ENCODE measurements at regions not wholly inside any gene's neighbourhood (a gene's known extent, or its start where the extent isn't known, plus 50 kb on each side); places are given as distances from the start of the nearest gene placed in this dataset.

DNA sequence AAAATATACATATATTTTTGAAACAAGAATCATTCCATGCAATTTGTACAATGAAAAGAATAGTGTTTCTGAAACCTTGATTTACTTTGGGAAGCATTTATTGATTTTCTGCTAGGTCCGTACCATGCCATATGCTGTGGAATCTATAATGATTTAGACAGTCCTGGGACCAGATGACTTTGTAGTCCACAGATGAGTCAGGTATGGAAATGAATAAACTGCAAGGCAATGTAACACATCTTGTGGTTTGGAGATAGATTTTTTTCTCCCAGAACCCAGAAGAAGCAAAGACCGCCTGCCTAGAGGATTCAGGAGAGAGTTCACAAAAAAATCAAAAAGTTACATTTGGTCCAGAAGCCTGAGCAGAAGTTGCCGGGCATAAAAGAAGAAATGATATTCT, 190.4 kb downstream of the GPR37 start:
- no peaks in the 10 kb centered on the region for H3K36me3 ChIP-seq (ENCODE audit: control insufficient read depth, insufficient read depth, low read length)
- DNase-seq, result no peak
- no peaks in the 10 kb centered on the region for H3K27me3 ChIP-seq (ENCODE audit: control insufficient read depth, insufficient read depth, low read length)
- no peaks in the 10 kb centered on the region for H3K9me3 ChIP-seq (ENCODE audit: control insufficient read depth, low read depth, low read length)
- H3K4me3 ChIP-seq (ENCODE audit: low read length), result no peak overlapping the region
- H3K4me1 ChIP-seq (ENCODE audit: control insufficient read depth, insufficient read depth, low read length), result no peaks in the 10 kb centered on the region
- 100% methylated on average over 1 of the region's 3 CpGs for whole genome bisulfite sequencing (ENCODE audit: insufficient coverage, low lambda C conversion rate)
- no peak overlapping the region for H3K27ac ChIP-seq (ENCODE audit: low read length)

DNA sequence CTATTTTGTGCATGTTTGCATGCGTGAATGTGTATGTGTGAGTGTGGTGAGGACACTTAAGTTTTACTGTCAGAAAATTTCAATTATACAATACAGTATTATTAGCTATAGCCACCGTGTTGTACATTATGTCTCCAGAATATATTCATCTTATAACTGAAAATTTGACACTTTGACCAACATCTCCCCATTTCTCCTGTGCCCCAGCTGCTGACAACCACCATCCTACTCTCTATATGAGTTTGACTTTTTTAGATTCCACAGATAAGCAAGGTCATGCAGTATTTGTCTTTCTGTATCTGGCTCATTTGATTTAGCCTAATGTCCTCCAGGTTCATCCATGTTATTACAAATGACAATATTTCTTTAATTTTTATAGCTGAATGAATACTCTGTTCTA, 195.0 kb downstream of the GPR37 start:
- H3K27me3 ChIP-seq (ENCODE audit: control insufficient read depth, insufficient read depth, low read length), result no peaks in the 10 kb centered on the region
- no peaks in the 10 kb centered on the region for H3K9me3 ChIP-seq (ENCODE audit: control insufficient read depth, low read depth, low read length)
- H3K4me1 ChIP-seq (ENCODE audit: control insufficient read depth, insufficient read depth, low read length), result no peaks in the 10 kb centered on the region
- no peak overlapping the region for H3K4me3 ChIP-seq (ENCODE audit: low read length)
- H3K27ac ChIP-seq (ENCODE audit: low read length), result no peak overlapping the region
- no peaks in the 10 kb centered on the region for H3K36me3 ChIP-seq (ENCODE audit: control insufficient read depth, insufficient read depth, low read length)
- DNase-seq, result no peak
- no CpG with 5 or more reads among the region's 2 CpGs for WGBS (ENCODE audit: insufficient coverage, low lambda C conversion rate)

DNA sequence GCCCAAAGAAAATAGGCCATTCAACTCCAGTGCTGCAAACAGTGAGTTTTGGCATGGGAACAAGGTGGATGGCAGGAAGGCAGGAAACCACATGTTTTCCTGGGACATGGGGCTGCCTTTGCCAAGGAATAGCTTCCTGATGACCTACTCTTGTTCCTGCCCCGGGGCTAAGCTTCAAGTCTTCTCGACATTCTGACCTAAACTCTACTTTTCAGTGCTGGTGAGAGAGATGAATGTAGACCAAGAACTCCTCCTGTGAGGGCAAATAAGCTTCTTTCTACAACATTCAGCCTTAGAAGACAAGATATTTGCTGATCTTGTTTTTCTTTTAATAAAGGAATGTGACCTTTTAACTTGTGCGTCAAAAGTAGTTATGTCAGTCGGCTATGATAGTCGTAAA, 199.0 kb downstream of the GPR37 start:
- no peaks in the 10 kb centered on the region for H3K27me3 ChIP-seq (ENCODE audit: control insufficient read depth, insufficient read depth, low read length)
- no peak for DNase-seq
- no peaks in the 10 kb centered on the region for H3K4me1 ChIP-seq (ENCODE audit: control insufficient read depth, insufficient read depth, low read length)
- no peak overlapping the region for H3K4me3 ChIP-seq (ENCODE audit: low read length)
- H3K27ac ChIP-seq (ENCODE audit: low read length), result no peak overlapping the region
- H3K9me3 ChIP-seq (ENCODE audit: control insufficient read depth, low read depth, low read length), result no peaks in the 10 kb centered on the region
- no peaks in the 10 kb centered on the region for H3K36me3 ChIP-seq (ENCODE audit: control insufficient read depth, insufficient read depth, low read length)
- 17% methylated on average over 2 of the region's 5 CpGs for WGBS (ENCODE audit: insufficient coverage, low lambda C conversion rate)

DNA sequence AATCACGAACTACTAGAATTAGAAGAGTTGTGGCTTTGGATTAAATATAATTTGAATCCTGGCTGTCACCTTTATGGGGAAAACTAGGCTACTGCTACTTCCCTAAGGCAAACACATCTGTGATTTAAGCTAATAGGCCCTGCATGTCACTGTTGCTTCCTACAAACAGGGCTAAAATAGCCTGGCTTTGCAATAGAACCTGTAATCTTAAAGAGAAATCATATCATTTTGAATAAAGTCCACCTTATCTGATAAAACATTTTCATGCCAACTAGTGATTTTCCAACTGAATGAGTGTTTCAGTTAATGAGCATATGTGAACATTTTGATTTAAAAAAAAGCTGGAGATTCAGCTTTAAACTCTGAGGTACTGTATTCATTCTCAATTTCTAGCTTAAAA, 208.0 kb downstream of the GPR37 start:
- H3K4me3 ChIP-seq (ENCODE audit: low read length), result no peak overlapping the region
- no peaks in the 10 kb centered on the region for H3K27me3 ChIP-seq (ENCODE audit: control insufficient read depth, insufficient read depth, low read length)
- 100% methylated on average over 1 of the region's 1 CpG for WGBS (ENCODE audit: insufficient coverage, low lambda C conversion rate)
- no peak overlapping the region for H3K27ac ChIP-seq (ENCODE audit: low read length)
- no peaks in the 10 kb centered on the region for H3K4me1 ChIP-seq (ENCODE audit: control insufficient read depth, insufficient read depth, low read length)
- H3K9me3 ChIP-seq (ENCODE audit: control insufficient read depth, low read depth, low read length), result no peaks in the 10 kb centered on the region
- no peak for DNase-seq
- H3K36me3 ChIP-seq (ENCODE audit: control insufficient read depth, insufficient read depth, low read length), result no peaks in the 10 kb centered on the region

DNA sequence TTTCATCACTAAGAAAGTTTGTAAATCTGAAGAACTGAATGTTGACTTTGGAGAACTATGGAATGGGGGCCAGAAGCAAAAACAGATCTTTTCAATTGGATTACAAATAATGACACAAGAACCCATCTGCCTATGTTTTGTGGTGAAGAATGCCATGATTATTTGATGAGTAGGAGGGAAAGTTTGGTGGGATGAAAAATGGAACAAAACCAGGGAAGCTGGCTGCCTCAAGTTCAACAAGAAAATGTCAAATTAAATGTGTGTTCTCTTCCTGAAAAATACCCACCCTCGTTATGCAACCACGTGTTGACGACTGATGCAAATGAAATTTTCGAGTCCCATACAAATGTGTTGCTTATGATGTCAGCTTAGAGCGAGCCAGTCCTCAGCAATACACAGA, 208.5 kb downstream of the GPR37 start:
- Histone ChIP-seq H3K27me3 (ENCODE audit: control insufficient read depth, insufficient read depth, low read length) (no peaks in the 10 kb centered on the region), H3K36me3 (ENCODE audit: control insufficient read depth, insufficient read depth, low read length) (no peaks in the 10 kb centered on the region), H3K4me1 (ENCODE audit: control insufficient read depth, insufficient read depth, low read length) (no peaks in the 10 kb centered on the region), H3K9me3 (ENCODE audit: control insufficient read depth, low read depth, low read length) (no peaks in the 10 kb centered on the region), H3K4me3 (ENCODE audit: low read length) (no peak overlapping the region), H3K27ac (ENCODE audit: low read length) (no peak overlapping the region)
- DNase-seq, result no peak
- 82% methylated on average over 4 of the region's 5 CpGs for WGBS (ENCODE audit: insufficient coverage, low lambda C conversion rate)

DNA sequence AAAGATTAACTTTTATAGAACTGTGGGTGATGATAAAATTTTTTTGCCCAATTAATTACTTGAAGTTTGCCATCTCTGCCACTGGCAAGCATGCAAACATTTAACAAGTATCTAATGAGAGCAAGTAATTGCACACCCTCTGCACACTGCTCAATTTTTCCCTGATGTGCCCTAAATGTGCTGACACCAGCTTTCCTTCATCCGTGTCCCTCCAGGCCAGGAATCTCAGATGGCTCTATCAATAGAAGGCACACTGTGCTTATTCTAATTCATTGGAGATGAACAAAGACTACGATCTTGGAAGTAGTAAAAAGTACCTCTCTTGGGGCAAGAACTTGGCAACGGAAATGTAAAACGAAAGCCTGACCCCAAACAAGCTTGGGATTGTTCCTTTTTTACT, 212.1 kb downstream of the GPR37 start:
- no peaks in the 10 kb centered on the region for H3K27me3 ChIP-seq (ENCODE audit: control insufficient read depth, insufficient read depth, low read length)
- H3K27ac ChIP-seq (ENCODE audit: low read length), result no peak overlapping the region
- H3K4me3 ChIP-seq (ENCODE audit: low read length), result no peak overlapping the region
- DNase-seq, result no peak
- H3K4me1 ChIP-seq (ENCODE audit: control insufficient read depth, insufficient read depth, low read length), result no peaks in the 10 kb centered on the region
- WGBS (ENCODE audit: insufficient coverage, low lambda C conversion rate), result 94% methylated on average over 3 of the region's 4 CpGs
- no peaks in the 10 kb centered on the region for H3K9me3 ChIP-seq (ENCODE audit: control insufficient read depth, low read depth, low read length)
- no peaks in the 10 kb centered on the region for H3K36me3 ChIP-seq (ENCODE audit: control insufficient read depth, insufficient read depth, low read length)

DNA sequence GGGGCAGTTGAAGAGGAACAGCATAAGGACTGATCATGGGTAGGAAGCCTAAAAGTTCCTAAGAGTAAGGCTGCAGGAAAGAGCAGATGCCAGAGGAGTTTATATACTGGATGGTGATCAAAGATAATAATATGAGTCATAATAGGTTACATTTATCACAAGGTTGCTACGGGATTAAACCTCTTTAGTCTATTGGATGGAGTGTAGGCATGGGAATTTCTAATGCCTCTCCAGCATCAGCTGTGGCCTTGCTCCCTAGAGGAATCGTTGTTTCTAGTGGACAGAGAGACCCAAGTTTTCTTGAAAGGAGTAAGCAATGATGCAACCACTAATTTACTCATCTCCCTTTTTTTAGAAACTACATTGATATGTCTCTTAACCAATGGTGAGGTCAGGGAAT, 213.4 kb downstream of the GPR37 start:
- H3K36me3 ChIP-seq (ENCODE audit: control insufficient read depth, insufficient read depth, low read length), result no peaks in the 10 kb centered on the region
- H3K9me3 ChIP-seq (ENCODE audit: control insufficient read depth, low read depth, low read length), result no peaks in the 10 kb centered on the region
- H3K4me1 ChIP-seq (ENCODE audit: control insufficient read depth, insufficient read depth, low read length), result no peaks in the 10 kb centered on the region
- H3K27me3 ChIP-seq (ENCODE audit: control insufficient read depth, insufficient read depth, low read length), result no peaks in the 10 kb centered on the region
- no CpG with 5 or more reads among the region's 2 CpGs for WGBS (ENCODE audit: insufficient coverage, low lambda C conversion rate)
- DNase-seq, result no peak
- H3K27ac ChIP-seq (ENCODE audit: low read length), result no peak overlapping the region
- no peak overlapping the region for H3K4me3 ChIP-seq (ENCODE audit: low read length)

DNA sequence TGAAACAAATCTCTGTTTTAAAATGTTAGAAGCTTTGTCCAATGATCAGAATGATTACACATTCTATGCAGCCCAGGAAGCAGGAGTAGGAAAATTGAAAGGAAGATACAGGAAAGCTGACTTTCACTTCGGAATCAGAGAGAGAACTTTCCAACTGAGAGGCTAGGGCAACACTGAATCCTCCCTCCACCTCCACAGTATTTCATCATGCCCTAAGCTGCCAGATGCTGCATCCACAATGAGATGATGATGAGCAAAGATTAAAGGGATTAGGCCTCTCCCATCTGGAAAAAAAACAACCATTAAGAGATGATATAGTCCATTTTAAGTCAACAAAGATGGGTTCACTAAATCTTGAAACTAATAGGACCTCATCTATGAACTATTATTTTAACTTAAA, 215.6 kb downstream of the GPR37 start:
- H3K27me3 ChIP-seq (ENCODE audit: control insufficient read depth, insufficient read depth, low read length), result no peaks in the 10 kb centered on the region
- WGBS (ENCODE audit: insufficient coverage, low lambda C conversion rate), result no CpG with 5 or more reads among the region's 1 CpG
- H3K36me3 ChIP-seq (ENCODE audit: control insufficient read depth, insufficient read depth, low read length), result no peaks in the 10 kb centered on the region
- DNase-seq, result no peak
- H3K9me3 ChIP-seq (ENCODE audit: control insufficient read depth, low read depth, low read length), result no peaks in the 10 kb centered on the region
- no peak overlapping the region for H3K27ac ChIP-seq (ENCODE audit: low read length)
- no peaks in the 10 kb centered on the region for H3K4me1 ChIP-seq (ENCODE audit: control insufficient read depth, insufficient read depth, low read length)
- no peak overlapping the region for H3K4me3 ChIP-seq (ENCODE audit: low read length)

DNA sequence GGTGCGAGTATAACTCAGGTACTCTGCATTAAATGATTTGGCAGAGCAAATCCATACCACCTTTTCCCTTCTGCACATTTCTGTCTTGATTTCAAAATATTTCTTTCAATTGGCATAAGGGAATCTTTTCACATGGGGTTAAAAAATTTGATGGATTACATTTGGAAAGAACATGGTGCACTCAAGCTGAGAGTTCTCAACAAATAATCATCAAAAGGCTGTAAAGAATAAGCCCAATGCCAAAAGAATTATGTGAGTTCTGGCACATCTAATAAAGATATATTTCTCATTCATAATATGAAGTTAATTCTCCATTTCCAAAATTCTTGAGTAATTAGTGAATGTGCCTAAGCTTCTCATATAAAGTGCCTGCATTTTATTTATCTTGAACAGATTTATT, 223.1 kb downstream of the GPR37 start:
- no peak for DNase-seq
- H3K9me3 ChIP-seq (ENCODE audit: control insufficient read depth, low read depth, low read length), result no peaks in the 10 kb centered on the region
- no peaks in the 10 kb centered on the region for H3K4me1 ChIP-seq (ENCODE audit: control insufficient read depth, insufficient read depth, low read length)
- H3K27ac ChIP-seq (ENCODE audit: low read length), result no peak overlapping the region
- H3K4me3 ChIP-seq (ENCODE audit: low read length), result no peak overlapping the region
- H3K27me3 ChIP-seq (ENCODE audit: control insufficient read depth, insufficient read depth, low read length), result no peaks in the 10 kb centered on the region
- no peaks in the 10 kb centered on the region for H3K36me3 ChIP-seq (ENCODE audit: control insufficient read depth, insufficient read depth, low read length)
- no CpG with 5 or more reads among the region's 1 CpG for WGBS (ENCODE audit: insufficient coverage, low lambda C conversion rate)

DNA sequence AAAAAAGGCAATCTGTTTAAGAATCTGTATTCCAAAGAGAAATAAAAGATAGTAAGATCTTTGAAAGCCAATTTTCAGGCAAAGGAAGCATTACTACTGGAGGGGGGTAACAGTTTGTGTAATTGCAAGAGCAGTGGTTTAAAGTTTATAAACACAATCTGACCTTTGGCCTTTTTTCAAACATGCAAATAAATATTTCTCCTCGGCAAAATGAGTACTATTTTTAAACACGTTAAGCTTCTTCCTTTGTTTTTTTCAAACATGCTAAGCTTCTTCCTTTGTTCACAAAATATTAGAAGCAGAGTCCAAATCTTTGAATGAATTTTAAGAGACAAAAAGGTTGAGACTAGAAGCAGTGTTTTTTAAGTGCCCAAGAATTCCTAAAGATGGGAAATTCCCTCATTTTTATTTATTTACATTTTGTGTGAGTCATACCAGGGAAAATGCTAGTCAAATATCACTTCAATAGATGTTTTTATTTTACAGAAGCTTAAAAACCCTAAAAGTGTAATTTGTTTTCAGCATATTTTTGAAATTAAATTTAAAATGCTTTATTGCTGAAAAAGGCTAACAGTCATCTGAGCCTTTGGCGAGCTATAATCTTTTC, 229.3 kb downstream of the GPR37 start:
- Histone ChIP-seq H3K9me3 (ENCODE audit: control insufficient read depth, low read depth, low read length) (no peaks in the 10 kb centered on the region), H3K4me3 (ENCODE audit: low read length) (no peak overlapping the region), H3K4me1 (ENCODE audit: control insufficient read depth, insufficient read depth, low read length) (no peaks in the 10 kb centered on the region), H3K36me3 (ENCODE audit: control insufficient read depth, insufficient read depth, low read length) (no peaks in the 10 kb centered on the region), H3K27ac (ENCODE audit: low read length) (no peak overlapping the region), H3K27me3 (ENCODE audit: control insufficient read depth, insufficient read depth, low read length) (no peaks in the 10 kb centered on the region)
- 38% methylated on average over 3 of the region's 3 CpGs for WGBS (ENCODE audit: insufficient coverage, low lambda C conversion rate)
- no peak for DNase-seq

DNA sequence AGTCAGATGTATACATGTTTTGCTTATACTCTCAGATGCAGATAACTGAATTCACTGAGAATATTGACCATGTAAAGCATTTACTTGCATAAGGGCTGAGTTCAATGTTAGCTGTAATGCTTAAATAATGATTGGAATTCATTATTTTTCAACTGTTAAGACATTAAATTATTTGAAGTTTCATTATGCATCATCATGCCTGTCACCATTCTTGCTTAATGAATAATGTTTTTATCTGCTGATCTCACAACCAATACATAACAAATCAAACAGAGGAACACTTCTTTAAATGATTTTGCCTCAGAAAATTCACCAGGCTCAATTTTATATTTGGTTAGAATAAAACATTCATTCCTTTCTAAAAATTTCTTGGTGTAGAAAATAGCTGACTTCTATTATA, 233.4 kb downstream of the GPR37 start:
- H3K4me1 ChIP-seq (ENCODE audit: control insufficient read depth, insufficient read depth, low read length), result no peaks in the 10 kb centered on the region
- H3K27me3 ChIP-seq (ENCODE audit: control insufficient read depth, insufficient read depth, low read length), result no peaks in the 10 kb centered on the region
- no peak for DNase-seq
- H3K36me3 ChIP-seq (ENCODE audit: control insufficient read depth, insufficient read depth, low read length), result no peaks in the 10 kb centered on the region
- H3K27ac ChIP-seq (ENCODE audit: low read length), result no peak overlapping the region
- no peaks in the 10 kb centered on the region for H3K9me3 ChIP-seq (ENCODE audit: control insufficient read depth, low read depth, low read length)
- no peak overlapping the region for H3K4me3 ChIP-seq (ENCODE audit: low read length)
